GM21390 (cell line): ENCODE measurements at regions not wholly inside any gene's neighbourhood (a gene's known extent, or its start where the extent isn't known, plus 50 kb on each side); places are given as distances from the start of the nearest gene placed in this dataset.
"Not testable (repeated sequence)": the region's sequence is repeated elsewhere in the genome, so short reads cannot be mapped to it uniquely, and the experiment has no call there.

Experiments
- ATAC-seq: cut with Tn5 transposase; IDR thresholded peaks from one replicate; pipeline ENCODE4 v1.9.1; 2021; ENCODE audit not compliant: unreplicated experiment

DNA sequence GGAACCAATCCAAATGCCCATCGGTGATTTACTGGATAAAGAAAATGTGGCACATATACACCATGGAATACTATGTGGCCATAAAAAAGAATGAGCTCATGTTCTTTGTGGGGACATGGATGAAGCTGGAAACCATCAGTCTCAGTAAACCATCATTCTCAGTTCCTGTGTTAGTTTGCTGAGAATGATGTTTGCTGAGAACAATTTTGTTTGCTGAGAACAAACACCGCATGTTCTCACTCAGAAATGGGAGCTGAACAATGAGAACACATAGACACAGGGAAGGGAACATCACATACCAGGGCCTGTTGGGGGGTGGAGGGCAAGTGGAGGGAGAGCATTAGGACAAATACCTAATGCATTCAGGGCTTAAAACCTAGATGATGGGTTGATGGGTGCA lies 185.5 kb downstream of the ANXA1 start:
- ATAC-seq = not testable (repeated sequence)

DNA sequence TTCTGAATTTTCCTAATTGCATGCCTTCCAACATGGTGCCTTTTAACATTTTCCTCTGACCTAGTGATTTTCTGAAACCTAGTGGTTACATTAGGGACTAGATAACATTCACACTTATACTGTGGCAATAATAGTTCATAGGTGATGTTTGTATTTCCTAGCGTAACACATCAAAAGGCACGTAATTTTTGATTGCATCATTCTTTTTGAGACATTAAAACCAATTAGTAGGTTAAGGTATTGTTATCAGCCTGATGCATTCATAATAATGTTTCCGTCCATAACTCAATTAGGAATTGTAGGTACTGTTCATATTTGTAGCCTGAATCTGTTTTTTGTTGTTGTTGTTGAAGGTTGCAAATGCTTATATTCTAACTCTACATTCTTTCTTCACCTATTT lies 192.4 kb downstream of the ANXA1 start:
- no peak for ATAC-seq

DNA sequence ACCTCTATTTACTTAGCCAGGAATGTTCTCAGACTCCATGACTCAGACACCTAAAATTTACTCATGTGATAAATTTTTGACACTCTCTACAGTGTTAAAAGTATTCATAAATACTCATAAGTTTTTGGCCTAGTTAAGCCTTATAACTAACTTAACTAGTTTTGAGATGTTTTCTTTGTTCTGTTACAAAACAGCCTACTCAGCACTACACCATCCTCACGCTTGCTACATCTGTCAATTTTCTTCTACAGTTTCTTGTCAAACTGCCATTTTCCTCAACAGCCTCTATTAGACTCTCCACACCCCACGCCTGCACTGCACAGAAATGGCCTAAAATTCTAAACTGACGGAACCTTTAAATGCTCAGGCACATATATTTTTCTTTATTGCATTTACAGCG lies 195.5 kb downstream of the ANXA1 start:
- no peak for ATAC-seq

DNA sequence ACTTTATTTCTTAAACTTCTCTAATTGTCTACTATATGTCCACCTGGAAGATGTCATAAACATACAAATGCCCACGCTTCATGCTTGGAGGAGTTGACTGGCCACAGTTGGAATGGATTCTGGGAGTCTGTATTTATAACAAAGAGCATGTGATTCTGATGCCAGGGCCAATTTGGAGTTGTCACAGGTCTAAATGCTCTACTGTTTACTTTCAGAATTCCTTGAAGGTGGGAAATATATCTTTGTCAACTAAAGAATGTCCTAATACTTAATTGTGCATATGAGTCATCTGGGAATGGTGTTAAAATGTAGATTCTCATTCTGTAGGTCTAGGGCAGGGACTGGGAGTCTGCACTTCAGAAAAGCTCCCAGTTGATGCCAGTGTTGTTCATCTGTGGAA lies 196.1 kb downstream of the ANXA1 start:
- ATAC-seq = no peak

DNA sequence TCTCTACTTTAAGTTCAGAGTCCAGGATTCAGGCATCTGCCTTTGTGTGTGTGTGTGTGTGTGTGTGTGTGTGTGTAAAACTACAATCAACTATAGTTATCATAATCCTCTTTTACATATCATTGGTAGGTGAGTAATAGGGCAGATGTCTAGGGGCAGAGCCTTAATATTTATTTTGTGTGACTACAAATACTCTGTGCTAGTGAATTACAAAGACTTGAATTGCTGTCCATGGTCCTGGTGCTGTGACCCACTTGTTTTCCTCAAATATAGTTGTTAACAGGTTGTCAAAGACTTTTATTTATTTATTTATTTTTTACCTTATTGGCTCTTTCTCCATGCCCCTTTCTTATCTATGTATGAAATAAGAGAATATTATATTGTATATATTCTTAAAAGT lies 196.8 kb downstream of the ANXA1 start:
- no peak for ATAC-seq

DNA sequence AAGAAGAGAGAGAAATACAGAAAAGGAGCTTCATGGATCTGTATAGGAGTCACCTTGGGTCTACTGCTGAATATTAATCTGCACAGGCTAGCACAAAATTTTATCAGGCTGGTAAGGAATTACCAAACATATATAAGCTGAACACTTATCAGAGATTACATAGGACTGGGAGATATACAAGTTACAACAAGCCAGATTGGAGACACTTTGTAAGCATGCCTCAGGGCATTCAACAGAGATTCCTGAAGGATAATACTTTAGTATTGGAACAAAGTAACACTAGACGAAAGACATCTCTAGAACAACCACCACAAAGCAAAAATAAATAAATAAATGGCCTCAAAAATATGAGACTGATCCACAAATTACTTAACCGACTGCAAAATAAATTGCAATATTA lies 197.8 kb downstream of the ANXA1 start:
- ATAC-seq = no peak

DNA sequence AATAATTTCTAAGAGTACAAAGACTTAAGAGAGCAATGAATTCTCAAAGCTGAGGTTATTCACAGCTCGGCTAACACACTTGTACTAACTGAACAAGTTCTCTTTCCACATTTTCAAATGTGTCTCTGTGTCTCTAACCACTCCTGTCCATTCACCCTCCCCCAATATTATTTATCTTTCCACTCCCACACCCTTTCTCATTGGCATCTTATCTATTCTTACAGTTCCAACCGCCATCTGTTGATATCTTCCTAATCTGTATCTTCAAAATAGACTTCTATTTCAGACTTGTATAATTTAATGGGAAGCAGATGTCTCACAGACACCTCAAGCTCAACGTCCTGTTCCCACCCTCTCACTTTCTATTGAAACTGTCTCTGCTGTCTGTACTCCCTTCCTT lies 205.9 kb downstream of the ANXA1 start:
- no peak for ATAC-seq

DNA sequence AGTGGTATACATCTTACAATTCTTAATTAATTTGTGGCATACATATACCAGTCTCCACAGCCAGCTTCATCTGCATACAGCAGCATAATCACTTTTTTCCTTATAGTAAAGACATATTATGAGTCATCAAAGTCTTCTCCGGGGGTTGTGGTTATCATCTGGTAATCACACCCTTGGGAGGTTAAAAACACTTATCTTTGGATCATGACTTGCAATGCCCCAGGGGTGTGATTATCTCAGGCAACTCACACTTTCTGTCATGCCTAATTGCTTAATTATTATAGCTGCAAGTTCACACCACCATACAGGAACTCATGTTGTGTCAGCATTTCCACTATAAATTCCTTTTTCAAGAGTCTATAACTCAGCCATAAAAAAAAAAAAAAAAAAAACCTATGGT lies 218.4 kb downstream of the ANXA1 start:
- no peak for ATAC-seq

DNA sequence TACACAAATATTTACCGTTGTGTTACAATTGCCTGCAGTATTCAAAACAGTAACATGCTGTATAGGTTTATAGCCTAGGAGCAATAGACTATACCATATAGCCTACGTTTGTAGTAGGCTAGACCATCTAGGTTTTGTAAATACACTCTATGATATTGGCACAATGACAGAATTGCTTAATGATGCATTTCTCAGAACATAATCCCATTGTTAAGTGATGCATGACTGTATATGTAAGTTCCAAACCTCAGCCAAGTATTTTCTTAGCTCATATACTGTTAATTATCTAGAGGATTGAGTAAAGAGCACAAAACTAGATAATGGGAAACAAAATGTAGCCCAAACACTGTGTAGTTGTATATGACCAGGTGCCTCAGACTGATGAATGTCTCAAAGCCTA lies 220.1 kb downstream of the ANXA1 start:
- ATAC-seq = no peak

DNA sequence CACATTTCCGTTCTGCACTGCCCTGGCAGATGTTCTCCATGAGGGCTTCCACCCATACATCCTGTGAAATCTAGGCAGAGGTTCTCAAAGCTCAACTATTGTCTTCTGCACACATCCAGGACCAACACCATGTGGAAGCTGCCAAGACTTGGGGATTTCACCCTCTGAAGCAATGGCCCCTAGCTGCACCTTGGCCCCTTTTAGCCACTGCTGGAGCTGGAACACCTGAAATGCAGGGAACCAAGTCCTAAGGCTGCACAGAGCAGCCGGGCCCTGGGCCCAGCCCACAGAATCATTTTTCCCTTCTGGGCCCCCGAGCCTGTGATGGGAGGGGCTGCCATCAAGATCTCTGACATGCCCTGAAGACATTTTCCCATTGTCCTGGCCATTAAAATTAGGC lies 228.7 kb downstream of the ANXA1 start:
- ATAC-seq = no peak

DNA sequence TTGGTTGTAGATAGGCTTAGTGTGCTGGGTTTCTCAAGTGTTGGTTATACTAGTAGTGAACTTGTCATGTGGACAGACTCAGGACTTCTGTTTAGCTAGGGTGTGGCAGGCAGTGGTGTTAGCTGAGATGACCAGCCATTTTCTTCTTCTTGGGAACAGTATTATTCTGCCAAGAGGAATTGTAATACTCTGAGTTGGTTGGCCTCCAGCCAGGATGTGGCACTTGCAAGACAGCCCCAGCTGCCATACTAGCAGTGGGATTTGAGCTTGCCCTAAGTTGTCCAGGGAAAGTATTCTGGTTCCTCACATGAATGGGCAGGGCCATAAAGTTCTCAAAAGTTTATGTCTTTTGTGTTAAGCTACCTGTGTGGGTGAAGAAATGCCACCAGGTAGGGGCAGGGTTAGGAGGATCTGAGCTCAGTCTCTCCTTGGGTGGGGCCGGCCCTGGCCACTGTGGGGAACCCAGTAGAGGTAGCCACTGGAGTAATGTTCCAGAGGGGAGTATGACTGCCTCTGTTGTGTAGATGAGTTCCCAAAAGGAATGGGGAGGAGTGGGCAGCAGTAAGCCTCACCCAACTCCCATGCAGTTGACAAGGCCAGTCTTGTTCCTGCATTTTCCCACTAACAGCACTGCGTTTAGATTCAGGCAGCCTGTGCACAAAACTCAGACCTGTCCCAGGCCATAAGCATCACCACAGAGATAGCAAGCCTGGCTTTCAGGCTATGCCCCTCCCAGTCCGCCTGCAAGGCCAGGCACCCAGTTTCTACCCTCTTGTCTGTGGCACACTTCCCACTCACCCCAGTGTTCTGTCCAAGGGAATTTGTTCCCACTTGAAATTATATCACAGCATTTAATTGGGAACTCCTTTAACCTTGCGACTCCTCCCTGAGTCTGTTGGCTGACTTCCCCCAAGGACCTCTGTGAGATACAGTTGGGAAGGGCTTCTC lies 250.7 kb downstream of the ANXA1 start:
- ATAC-seq = no peak

DNA sequence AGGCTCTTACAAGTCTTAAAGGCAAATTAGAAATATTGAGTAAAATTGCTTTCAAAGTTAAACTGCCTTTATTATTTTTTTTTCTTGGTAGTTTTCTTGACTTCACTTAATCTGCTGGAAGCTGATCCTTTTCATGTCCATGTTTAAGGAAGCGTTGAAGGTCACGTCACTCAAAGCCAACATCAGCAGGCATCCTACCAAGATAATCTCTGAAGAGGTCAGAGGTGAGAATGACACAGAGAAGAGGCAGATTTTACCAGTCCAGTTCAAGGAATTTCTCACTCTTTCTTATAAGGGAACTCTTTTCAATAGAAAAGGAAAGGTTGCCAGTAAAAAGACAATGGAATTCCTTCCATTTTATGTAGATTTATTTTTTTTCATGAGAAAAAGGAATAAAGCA lies 259.8 kb downstream of the ANXA1 start:
- ATAC-seq = no peak

DNA sequence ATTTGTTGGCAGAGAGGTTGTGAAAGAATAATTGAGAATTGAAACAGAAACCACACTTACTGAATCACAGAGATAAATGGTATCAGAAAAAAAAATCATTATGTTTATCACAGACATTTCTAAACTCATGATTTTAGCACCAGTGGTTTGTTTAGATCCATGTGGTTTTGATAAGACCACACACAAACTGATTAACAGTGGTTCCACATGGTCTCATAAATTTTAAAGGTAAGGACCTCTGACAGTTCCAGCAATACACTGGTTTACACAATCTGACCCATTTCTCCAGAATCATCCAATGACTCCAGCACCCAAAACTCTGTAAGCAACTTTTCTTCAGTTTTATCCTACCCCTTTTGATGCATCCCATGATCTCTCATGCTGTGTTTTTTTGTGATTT lies 261.2 kb downstream of the ANXA1 start:
- no peak for ATAC-seq

DNA sequence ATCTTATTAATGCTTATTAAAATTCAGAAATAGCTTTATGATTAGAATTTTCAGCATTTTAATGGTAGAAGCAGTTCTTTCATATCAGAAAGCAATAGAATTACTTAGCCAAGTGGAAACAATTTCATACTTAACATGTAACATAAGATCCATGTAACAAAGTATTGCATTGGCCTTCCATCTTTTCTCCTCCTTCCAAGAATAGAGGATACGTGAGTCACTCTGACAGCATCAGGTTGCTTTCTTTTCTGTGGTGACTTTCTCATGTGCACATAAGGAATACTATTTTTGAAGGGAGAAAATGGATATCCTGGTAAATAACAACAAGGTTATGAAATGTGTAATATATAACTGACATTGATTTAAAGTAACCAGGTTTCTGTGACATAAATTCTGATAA lies 272.2 kb downstream of the ANXA1 start:
- ATAC-seq = no peak

DNA sequence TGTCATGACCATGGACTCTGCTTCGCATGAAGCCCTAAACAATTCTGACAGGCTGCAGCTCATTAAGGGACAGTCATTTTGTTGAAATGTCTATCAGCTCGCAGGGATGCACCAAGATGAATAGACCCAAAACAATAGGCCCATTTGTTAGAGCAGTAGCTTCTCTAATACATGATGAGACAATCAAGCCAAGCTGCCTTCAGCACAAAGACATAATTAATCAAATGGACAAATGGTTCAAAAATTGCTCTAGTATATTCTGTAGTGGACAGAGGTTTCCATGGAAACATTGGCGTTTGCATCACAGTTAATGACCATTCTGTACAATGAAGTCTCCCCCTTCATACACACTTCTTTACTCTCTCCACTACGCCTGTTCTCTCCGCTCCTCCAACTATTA lies 274.6 kb downstream of the ANXA1 start:
- no peak for ATAC-seq

DNA sequence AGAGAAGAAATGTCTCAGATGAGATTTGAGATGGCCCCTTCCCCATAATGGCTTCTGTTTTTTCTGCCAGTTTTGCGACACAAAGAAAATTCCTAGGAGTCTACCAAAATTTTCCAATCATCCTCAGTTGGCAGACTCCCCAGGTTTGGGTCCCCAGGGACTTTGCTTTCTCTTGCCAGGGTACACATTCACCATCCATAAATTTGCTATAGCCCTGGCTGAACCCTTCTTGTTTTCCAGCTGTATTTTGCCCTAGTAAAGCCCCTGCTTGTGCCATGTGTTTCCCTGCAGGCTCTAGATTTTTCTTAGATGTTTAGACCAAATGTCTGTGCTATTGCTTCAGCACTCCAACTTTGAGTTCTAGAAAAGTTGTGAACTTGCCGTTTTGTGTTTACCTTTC lies 283.2 kb downstream of the ANXA1 start:
- no peak for ATAC-seq

DNA sequence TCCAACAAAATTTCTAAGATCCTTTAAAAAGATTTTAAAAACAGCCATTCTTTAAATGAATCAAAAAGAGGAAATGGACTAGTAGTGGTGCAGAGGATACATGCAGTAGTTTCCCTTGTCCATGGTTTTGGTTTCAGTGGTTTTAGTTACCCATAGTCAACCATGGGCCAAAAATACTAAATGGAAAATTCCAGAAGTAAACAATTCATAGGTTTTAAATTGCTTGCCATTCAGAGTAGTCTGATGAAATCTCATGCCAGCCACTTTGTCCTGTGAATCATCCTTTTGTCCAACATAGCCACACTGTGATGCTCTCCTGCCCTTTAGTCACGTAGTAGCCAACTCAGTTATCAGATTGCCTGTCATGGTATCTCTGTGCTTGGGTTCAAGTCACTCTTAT lies 286.1 kb downstream of the ANXA1 start:
- ATAC-seq = peak; percentile 65

DNA sequence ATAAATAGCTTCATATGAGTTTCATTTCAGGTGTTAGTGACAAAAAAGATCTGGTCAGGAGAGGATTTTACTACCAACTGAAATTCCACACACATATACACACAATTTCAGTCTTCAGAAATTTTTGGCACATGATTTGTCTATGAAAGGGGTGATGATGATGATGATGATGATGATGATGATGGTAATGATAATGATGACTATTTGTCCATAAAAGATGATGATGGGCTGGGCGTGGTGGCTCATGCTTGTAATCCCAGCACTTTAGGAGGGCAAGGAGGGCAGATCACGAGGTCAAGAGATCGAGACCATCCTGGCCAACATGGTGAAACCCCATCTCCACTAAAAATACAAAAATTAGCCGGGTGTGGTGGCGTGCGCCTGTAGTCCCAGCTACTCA lies 288.2 kb downstream of the ANXA1 start:
- not testable (repeated sequence) for ATAC-seq

DNA sequence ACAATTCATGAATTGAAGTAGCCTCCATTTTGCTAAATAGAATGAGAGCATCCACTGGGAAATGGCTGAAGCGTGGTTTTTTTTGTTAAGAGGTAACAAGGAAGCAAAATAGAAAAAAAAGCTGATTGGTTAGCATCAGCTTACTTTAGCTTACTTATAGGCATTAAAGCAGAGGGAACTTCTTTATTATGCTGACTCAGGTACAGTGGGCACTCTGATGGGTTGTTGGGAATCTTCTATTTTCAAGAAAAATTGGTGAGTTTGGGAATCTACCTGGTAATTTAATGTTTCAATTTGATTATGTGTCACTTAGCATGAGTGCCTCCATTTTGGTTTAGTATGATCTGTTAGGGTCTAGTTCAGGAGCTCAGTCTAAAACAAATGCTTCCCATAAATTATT lies 289.6 kb downstream of the ANXA1 start:
- ATAC-seq = no peak

DNA sequence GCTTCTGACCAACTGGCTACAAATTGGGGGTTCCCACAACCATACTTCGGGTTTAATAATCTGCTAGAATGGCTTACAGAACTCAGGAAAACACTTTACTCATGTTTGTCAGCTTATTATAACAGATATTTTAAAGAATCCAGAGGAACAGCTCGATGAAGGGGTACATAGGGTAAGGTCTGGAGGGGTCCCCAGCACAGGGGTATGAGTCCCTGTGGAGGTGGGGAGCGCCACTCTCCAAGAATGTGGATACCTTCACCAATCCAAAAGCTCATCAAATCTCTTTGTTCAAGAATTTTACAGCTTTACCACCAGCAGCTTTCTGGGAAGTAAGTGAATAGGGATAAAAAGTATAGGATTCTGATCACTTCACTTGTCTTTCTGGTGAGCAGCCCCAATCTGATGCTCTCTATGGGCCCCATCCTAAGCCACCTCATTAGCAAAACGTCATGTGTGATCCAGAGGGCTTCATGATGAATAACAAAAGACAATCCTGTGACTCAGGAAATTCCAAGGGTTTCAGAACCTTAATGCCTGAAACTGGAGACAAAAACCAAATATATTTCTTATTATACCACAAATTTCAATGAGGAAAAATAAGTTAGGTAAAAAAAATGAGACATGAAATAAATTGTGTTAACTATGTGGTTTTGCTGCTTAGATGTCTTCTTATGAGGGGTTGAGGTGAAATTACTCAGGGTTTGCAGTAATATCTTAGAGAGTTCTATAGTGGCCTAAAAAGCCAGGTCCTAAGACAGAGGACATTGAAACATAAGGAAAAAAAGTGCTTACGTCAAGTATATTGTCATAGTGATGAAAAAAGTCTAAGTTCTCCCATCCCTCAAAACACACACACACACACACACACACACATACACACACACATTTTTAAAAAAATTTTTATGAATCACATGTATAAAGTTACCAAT lies 290.5 kb downstream of the ANXA1 start:
- ATAC-seq = no peak

DNA sequence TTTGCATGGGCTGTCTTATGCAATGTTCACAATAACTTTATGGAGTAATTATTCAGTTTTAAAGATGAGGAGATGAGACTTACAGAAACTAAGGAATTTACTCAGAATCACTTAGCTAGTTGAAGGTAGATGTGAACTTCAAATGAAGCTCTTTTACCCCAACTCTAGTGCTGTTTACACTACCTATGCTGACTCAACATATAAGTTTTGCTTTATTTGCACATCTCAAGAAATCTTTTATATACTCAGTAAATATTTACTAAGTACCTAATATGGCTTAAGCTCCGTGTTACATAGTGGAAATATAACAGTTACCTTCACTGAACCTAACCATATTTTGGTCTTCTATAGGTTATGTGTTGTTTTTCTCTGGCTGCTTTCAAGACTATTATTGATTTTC lies 293.2 kb downstream of the ANXA1 start:
- ATAC-seq = no peak

DNA sequence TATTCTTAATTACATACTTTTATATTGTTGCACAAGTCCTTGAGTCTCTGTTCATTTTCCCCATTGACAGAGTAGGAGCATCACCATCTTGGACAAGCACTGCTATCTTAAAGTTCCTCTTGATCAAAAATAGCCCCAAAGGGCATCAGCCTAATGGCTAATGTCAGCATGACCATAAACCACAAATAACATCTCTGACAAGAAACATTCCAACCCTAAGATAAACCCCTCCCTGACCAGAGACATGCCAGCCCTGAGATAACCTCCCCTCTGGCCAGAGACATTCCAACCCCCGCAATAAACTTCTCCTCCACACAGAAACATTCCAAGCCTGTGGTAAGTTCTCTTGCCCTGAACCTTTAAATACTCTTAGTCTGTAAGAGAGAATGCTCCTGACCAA lies 293.7 kb downstream of the ANXA1 start:
- not testable (repeated sequence) for ATAC-seq
